ENCODE measurements at regions not wholly inside any gene's neighbourhood (a gene's known extent, or its start where the extent isn't known, plus 50 kb on each side); places are given as distances from the start of the nearest gene placed in this dataset.

DNA sequence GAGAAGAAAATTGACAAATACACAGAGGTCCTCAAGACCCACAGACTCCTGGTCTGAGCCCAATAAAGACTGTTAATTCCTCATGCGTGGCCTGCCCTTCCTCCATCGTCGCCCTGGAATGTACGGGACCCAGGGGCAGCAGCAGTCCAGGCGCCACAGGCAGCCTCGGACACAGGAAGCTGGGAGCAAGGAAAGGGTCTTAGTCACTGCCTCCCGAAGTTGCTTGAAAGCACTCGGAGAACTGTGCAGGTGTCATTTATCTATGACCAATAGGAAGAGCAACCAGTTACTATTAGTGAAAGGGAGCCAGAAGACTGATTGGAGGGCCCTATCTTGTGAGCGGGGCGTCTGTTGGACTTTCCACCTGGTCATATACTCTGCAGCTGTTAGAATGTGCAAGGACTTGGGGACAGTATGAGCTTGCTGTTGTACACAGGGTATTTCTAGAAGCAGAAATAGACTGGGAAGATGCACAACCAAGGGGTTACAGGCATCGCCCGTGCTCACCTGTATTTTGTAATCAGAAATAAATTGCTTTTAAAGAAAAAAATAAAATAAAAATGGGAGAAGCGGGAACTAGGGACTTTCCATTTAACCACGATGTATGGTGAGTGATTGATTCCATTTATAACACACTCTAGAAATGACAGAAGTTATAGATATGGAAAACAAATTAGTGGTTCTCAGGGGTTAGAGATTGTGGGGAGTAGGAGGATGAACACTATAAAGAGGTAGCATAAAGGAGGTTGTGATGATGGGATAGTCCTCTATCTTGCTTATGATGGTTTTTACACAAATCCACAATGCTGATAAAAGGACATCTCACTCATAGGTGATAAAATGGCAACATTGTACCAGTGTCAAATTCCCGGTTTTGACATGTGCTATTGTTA, 244.7 kb downstream of the MRPL39 start:
- H3K36me3 ChIP-seq (ENCODE audit: control insufficient read depth in 2 of 2, insufficient read depth in 1 of 2, low read length in 2 of 2), result no peaks in the 10 kb centered on the region
- no peaks in the 10 kb centered on the region for H3K9me3 ChIP-seq (ENCODE audit: control insufficient read depth, insufficient read depth, low read depth, low read length)
- no peak overlapping the region for H3K4me3 ChIP-seq (ENCODE audit: low read depth, low read length)
- H3K4me1 ChIP-seq (ENCODE audit: control insufficient read depth, insufficient read depth, low read length), result no peaks in the 10 kb centered on the region
- TF ChIP-seq, protein P1, sequence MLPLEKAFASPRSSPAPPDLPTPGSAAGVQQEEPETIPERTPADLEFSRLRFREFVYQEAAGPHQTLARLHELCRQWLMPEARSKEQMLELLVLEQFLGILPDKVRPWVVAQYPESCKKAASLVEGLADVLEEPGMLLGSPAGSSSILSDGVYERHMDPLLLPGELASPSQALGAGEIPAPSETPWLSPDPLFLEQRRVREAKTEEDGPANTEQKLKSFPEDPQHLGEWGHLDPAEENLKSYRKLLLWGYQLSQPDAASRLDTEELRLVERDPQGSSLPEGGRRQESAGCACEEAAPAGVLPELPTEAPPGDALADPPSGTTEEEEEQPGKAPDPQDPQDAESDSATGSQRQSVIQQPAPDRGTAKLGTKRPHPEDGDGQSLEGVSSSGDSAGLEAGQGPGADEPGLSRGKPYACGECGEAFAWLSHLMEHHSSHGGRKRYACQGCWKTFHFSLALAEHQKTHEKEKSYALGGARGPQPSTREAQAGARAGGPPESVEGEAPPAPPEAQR (tag by site-specific recombination; IDR thresholded peaks at IDR 0.05), result no peak
- TF ChIP-seq, protein P2, sequence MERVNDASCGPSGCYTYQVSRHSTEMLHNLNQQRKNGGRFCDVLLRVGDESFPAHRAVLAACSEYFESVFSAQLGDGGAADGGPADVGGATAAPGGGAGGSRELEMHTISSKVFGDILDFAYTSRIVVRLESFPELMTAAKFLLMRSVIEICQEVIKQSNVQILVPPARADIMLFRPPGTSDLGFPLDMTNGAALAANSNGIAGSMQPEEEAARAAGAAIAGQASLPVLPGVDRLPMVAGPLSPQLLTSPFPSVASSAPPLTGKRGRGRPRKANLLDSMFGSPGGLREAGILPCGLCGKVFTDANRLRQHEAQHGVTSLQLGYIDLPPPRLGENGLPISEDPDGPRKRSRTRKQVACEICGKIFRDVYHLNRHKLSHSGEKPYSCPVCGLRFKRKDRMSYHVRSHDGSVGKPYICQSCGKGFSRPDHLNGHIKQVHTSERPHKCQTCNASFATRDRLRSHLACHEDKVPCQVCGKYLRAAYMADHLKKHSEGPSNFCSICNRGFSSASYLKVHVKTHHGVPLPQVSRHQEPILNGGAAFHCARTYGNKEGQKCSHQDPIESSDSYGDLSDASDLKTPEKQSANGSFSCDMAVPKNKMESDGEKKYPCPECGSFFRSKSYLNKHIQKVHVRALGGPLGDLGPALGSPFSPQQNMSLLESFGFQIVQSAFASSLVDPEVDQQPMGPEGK (tag by site-specific recombination; IDR thresholded peaks at IDR 0.05), result no peak
- no peak for TF ChIP-seq BCL11B (tag by site-specific recombination; IDR thresholded peaks at IDR 0.05; ENCODE audit: low read depth)
- TF ChIP-seq, protein P3, sequence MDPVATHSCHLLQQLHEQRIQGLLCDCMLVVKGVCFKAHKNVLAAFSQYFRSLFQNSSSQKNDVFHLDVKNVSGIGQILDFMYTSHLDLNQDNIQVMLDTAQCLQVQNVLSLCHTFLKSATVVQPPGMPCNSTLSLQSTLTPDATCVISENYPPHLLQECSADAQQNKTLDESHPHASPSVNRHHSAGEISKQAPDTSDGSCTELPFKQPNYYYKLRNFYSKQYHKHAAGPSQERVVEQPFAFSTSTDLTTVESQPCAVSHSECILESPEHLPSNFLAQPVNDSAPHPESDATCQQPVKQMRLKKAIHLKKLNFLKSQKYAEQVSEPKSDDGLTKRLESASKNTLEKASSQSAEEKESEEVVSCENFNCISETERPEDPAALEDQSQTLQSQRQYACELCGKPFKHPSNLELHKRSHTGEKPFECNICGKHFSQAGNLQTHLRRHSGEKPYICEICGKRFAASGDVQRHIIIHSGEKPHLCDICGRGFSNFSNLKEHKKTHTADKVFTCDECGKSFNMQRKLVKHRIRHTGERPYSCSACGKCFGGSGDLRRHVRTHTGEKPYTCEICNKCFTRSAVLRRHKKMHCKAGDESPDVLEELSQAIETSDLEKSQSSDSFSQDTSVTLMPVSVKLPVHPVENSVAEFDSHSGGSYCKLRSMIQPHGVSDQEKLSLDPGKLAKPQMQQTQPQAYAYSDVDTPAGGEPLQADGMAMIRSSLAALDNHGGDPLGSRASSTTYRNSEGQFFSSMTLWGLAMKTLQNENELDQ (tag by site-specific recombination; IDR thresholded peaks at IDR 0.05; ENCODE audit: low read depth), result no peak
- TF ChIP-seq HOXC10 (CRISPR knock-in tag; IDR thresholded peaks at IDR 0.05), result no peak
- TF ChIP-seq ZNF521 (tag by site-specific recombination; IDR thresholded peaks at IDR 0.05), result no peak
- TF ChIP-seq YY1 (tag by site-specific recombination; IDR thresholded peaks at IDR 0.05), result no peak
- TF ChIP-seq, protein P4, sequence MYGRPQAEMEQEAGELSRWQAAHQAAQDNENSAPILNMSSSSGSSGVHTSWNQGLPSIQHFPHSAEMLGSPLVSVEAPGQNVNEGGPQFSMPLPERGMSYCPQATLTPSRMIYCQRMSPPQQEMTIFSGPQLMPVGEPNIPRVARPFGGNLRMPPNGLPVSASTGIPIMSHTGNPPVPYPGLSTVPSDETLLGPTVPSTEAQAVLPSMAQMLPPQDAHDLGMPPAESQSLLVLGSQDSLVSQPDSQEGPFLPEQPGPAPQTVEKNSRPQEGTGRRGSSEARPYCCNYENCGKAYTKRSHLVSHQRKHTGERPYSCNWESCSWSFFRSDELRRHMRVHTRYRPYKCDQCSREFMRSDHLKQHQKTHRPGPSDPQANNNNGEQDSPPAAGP (tag by site-specific recombination; IDR thresholded peaks at IDR 0.05), result no peak
- TF ChIP-seq ZNF670 (tag by site-specific recombination; IDR thresholded peaks at IDR 0.05; ENCODE audit: low read depth), result no peak
- TF ChIP-seq, protein P5, sequence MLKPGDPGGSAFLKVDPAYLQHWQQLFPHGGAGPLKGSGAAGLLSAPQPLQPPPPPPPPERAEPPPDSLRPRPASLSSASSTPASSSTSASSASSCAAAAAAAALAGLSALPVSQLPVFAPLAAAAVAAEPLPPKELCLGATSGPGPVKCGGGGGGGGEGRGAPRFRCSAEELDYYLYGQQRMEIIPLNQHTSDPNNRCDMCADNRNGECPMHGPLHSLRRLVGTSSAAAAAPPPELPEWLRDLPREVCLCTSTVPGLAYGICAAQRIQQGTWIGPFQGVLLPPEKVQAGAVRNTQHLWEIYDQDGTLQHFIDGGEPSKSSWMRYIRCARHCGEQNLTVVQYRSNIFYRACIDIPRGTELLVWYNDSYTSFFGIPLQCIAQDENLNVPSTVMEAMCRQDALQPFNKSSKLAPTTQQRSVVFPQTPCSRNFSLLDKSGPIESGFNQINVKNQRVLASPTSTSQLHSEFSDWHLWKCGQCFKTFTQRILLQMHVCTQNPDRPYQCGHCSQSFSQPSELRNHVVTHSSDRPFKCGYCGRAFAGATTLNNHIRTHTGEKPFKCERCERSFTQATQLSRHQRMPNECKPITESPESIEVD (tag by site-specific recombination; IDR thresholded peaks at IDR 0.05), result no peak
- TF ChIP-seq ZNF529 (tag by site-specific recombination; IDR thresholded peaks at IDR 0.05; ENCODE audit: insufficient replicate concordance), result no peak
- TF ChIP-seq ZNF146 (tag by site-specific recombination; IDR thresholded peaks at IDR 0.05), result no peak
- TF ChIP-seq, protein P6, sequence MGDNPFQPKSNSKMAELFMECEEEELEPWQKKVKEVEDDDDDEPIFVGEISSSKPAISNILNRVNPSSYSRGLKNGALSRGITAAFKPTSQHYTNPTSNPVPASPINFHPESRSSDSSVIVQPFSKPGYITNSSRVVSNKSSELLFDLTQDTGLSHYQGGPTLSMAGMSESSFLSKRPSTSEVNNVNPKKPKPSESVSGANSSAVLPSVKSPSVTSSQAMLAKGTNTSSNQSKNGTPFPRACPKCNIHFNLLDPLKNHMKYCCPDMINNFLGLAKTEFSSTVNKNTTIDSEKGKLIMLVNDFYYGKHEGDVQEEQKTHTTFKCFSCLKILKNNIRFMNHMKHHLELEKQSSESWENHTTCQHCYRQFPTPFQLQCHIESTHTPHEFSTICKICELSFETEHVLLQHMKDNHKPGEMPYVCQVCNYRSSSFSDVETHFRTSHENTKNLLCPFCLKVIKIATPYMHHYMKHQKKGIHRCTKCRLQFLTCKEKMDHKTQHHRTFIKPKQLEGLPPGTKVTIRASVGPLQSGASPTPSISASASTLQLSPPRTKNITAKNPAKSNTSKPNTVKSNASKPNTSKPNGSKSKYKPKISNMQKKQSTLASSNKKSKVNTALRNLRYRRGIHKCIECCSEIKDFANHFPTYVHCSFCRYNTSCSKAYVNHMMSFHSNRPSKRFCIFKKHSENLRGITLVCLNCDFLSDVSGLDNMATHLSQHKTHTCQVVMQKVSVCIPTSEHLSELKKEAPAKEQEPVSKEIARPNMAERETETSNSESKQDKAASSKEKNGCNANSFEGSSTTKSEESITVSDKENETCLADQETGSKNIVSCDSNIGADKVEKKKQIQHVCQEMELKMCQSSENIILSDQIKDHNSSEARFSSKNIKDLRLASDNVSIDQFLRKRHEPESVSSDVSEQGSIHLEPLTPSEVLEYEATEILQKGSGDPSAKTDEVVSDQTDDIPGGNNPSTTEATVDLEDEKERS (tag by site-specific recombination; IDR thresholded peaks at IDR 0.05), result no peak
- TF ChIP-seq ZNF626 (tag by site-specific recombination; IDR thresholded peaks at IDR 0.05), result no peak
- H3K27ac ChIP-seq (ENCODE audit: extremely low read depth, low read depth, low read length), result no peak overlapping the region
- ChIA-PET POLR2A (no interaction called here), CTCF (interaction anchor here (0.7 kb wide), 1 partner anchor 17 kb away, joined by 3 read pairs; no protein-coding TSS in a partner anchor)

Measured in HEK293 (cell line).